HG03439 (cell line): ENCODE measurements at regions not wholly inside any gene's neighbourhood (a gene's known extent, or its start where the extent isn't known, plus 50 kb on each side); places are given as distances from the start of the nearest gene placed in this dataset.

Source experiments
- ATAC-seq: cut with Tn5 transposase; IDR thresholded peaks from one replicate; pipeline ENCODE4 v1.9.1; 2021; ENCODE audit warnings: mild to moderate bottlenecking, moderate library complexity; ENCODE audit not compliant: unreplicated experiment

GRCh38 chr7:12741951-12742575 is 54.6 kb downstream of the ARL4A start:
- ATAC-seq: no peak

DNA sequence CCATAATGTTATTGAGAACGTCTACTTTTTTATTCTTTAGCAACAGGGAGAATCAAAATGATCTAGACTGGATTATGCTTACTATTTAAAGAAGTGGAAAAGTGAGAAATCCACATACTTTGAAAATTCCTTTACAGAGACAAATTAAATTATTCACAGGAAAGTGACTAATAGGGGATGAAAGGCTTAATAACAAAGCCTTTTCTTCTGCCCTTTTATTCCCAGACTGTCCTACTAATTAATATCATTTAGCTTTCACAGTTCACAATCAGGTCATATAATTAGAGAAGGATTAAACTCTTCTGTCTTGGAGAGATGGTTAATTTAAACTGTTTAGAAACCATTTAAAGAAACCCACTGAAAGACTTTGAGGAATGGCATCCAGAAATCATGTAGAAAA is 58.8 kb downstream of the ARL4A start:
- ATAC-seq: no peak

GRCh38 chr7:12747687-12748306 is 60.4 kb downstream of the ARL4A start:
- no peak for ATAC-seq

- ATAC-seq: no peak
Observed at GRCh38 chr7:12749069-12749468, 61.6 kb downstream of the ARL4A start.

DNA sequence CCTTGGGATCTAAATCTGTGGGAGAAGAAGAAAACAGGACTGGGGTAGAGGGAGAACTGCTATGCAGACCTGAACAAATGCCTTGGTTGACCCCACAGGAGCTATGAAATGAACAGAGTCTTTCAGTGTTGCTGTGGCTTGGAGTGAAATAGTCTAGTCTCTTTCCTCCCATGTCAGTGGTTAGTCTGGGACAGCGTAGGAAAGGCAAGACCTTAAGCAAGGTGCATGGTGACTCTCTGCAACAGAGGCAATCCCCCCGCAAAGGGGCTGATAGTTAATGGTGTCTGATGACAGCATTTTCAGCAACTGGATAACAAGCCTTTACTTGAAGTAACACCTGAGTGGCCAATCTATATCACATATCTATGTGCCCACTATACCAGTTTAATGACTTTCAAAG is 62.3 kb downstream of the ARL4A start:
- ATAC-seq: no peak

- ATAC-seq: no peak
Observed at GRCh38 chr7:12751764-12752163, 64.3 kb downstream of the ARL4A start.

- no peak for ATAC-seq
Observed at GRCh38 chr7:12754179-12754578, 66.7 kb downstream of the ARL4A start.

- no peak for ATAC-seq
Observed at GRCh38 chr7:12756821-12757220, 69.4 kb downstream of the ARL4A start.

GRCh38 chr7:12757443-12757842 is 70.0 kb downstream of the ARL4A start:
- no peak for ATAC-seq

DNA sequence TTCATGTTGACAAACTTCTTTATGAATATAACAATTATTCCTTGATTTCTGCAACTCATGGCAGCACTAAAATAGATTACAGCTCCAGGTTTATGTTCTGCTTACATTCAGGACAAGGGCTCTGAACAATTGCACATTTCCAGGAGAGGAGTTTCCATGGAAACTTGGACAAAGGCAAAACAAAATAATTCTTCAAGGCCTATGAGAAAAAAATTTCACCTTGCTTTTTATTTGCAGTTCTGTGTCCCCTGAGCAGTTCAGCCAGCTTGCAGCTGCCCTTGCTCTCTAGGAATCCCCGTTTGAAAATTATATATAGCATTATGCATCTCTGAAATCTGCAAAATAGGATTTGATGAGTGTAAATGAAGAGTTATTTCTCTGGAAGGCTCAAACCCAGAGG is 71.7 kb downstream of the ARL4A start:
- ATAC-seq: no peak

- ATAC-seq: no peak
Observed at GRCh38 chr7:12761111-12761510, 73.7 kb downstream of the ARL4A start.

DNA sequence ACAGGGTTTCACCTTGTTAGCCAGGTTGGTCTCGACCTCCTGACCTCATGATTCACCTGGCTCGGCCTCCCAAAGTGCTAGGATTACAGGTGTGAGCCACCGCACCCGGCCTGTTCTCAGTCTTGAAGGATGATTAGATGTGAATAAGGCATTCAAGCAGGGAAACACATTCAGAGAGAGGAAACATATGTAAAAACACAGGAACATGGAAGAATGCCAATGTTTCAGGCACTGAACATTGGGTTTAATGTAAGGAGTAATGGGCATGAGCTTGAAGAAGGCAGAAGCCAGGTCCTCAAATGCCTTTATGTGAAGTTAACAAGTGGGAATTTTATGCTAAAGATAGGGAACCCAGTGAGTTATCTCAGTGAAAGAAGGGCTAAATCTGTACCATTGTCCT is 74.3 kb downstream of the ARL4A start:
- ATAC-seq: no peak

DNA sequence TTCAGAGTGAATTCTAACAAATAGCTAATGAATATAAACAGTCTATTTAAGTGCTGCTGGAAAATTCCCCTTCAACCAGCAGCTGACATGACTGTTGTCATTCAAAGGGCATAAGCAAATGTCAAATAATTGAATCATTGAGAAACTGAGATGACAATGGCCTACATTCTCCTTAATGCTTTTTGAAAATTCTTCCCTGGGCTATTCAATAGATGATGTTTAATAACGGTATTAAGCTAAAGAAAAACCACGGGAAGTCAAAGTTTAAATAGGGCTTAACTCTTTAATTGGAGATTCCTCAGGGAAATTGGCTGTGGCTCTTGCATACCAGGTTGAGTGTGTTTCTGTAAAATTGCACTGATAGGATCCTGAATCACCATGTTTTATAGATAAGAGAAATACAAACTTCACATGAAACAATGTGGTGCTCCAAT is 77.0 kb downstream of the ARL4A start:
- no peak for ATAC-seq

DNA sequence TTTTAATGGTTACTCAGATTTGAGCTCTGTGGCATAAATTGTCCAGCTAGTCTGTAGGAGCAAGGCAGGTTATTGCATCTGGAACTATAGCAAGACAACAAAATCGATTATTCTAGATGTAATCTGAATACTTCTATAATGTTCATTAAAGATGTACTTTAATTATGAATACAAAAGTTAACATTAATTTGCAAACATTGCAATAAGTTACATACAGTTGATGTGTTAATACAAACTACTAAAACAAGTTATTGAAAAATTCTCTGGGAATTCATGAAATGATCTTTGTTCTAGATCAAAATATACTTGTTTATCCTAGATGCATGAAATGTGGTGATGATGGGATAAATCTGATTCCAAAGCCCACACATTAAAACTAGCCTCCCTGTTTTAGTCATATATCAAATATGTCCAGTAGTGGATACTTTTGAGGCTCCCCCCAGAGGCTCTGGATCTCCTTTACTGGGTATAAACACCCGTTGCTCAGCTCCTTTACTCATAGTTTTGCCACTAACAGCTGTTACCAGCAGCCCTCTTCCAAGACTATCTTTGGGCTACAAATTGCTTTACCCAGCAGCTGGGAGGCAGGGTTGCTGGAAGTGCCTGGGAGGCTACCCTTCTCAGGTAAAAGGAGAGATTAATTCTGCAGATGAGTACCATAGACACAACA is 78.1 kb downstream of the ARL4A start:
- ATAC-seq: no peak

- no peak for ATAC-seq
Observed at GRCh38 chr7:12766416-12766815, 79.0 kb downstream of the ARL4A start.

GRCh38 chr7:12768948-12769347 is 81.5 kb downstream of the ARL4A start:
- no peak for ATAC-seq

- ATAC-seq: no peak
Observed at GRCh38 chr7:12769444-12769843, 82.0 kb downstream of the ARL4A start.

DNA sequence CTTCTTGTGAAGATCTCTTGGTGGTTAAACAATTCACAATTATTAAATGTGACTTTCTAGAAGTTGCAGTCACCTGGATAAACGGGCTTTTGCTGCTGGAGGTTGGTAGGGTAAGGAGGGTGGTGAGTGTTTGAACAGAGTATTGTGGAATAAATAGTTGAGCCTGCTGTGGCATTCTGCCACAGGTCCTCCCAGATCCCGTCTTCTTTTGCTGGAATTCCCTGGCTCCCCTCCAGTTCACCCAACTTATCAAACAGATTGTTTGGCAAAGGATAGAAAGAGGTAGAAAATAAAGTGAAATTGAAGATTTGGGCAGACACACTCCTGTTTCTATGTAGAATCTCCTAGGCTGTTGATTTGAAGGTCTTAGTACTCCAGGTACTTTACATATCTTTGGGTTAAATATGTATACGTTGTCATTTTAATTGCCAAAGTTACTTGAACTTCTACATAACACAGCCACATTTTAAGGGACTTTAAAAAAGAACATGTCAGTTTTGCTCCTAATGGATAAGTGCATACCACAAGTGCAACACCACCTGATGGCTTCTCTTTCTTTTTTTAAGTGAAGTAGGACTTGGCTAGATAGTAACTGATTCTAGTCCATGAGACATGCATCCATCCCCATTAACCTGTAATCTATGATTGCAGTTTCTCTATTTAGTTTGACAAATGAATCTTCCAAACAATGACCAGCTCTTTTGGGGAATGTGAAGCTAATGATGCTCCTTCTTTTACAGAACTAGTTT is 83.0 kb downstream of the ARL4A start:
- no peak for ATAC-seq

DNA sequence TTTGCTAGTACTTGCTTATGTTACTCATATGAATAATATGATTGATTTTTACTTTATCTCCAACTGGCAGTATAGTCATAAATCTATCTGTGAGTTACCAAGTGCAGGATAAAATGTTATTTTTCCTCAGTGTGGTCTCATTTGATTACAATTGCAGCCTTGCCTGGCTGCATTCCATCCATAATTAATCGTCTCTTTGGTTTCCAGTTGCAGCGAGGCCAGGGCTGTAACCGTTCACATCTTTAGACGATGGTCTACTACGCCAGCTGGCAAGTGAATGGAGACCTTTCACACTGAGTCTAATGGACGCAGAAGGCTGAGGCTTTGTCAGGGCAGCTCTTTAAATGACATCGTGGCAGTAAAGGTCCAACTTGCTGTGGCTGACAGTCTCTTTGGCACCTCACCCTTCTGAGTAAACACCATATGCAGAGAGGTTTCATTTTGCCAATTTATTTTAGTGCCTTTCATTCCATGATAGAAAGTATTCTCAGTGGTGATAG is 84.0 kb downstream of the ARL4A start:
- ATAC-seq: no peak

DNA sequence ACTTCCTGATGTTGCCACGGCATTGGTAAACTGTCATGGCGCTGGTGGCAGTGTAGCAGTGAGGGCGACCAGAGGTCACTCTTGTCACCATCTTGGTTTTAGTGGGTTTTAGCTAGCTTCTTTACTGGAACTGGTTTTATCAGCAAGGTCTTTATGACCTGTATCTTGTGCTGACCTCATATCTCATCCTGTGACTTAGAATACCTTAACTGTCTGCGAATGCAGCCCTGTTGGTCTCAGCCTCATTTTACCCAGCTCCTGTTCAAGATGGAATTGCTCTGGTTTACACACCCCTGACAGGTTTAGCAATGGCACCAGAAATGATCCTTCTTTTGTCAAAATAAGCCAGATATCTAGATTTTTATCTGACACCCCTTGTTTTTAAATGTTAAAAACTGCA is 85.3 kb downstream of the ARL4A start:
- no peak for ATAC-seq

DNA sequence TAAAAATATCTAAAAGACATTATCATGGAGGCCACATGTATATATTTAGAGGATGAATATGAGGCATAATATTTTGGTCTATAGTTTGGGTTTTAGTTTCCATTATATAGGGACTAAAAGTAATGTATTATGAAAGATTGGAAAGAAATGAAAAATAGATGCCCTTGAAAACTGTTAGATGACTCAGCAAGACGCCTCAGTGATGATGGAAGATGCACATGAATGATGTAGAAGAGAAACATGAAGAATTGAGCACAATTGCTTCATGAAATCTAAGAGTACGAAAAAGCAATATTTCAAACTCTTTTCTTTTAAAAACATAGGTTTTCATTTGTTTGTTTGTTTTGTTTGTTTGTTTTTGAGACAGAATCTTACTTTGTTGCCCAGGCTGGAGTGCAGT is 89.8 kb downstream of the ARL4A start:
- ATAC-seq: no peak

GRCh38 chr7:12779947-12780346 is 92.5 kb downstream of the ARL4A start:
- no peak for ATAC-seq
